Thyroid gland (tissue), 4 donors: ENCODE measurements at regions not wholly inside any gene's neighbourhood (a gene's known extent, or its start where the extent isn't known, plus 50 kb on each side); places are given as distances from the start of the nearest gene placed in this dataset.
"Not testable (repeated sequence)": the region's sequence is repeated elsewhere in the genome, so short reads cannot be mapped to it uniquely, and the experiment has no call there.

Source experiments
- DNase-seq, 2 donors: peaks; one replicate each; pipeline ENCODE4 v3.0.0-alpha.2; 2019
- H3K27ac ChIP-seq, 3 donors: fragments of 200-600 bp; sonication (generic); 1 replicate in 2 of 3; 2 replicates in 1 of 3; pipeline ENCODE4 v1.5.1; 2016 to 2019; ENCODE audit warnings: mild to moderate bottlenecking in 1 of 3, moderate library complexity in 1 of 3
- H3K27me3 ChIP-seq: fragments of 200-600 bp; sonication (generic); one replicate; pipeline ENCODE4 v1.5.1; 2019
- H3K36me3 ChIP-seq, 2 donors: fragments of 200-600 bp; sonication (generic); one replicate each; pipeline ENCODE4 v1.5.1; 2016 to 2019
- H3K4me1 ChIP-seq, 2 donors: fragments of 200-600 bp; sonication (generic); one replicate each; pipeline ENCODE4 v1.5.1; 2017 to 2019
- H3K4me3 ChIP-seq, 3 donors: fragments of 200-600 bp; sonication (generic); replicated peaks in 1 of 3; 1 replicate in 2 of 3; 2 replicates in 1 of 3; pipeline ENCODE4 v1.5.1; 2016; ENCODE audit warnings: mild to moderate bottlenecking in 1 of 3
- H3K9me3 ChIP-seq: fragments of 200-600 bp; sonication (generic); one replicate; pipeline ENCODE4 v1.5.1; 2017
- POLR2A ChIP-seq, 2 donors: fragments of 450-650 bp; IDR thresholded peaks; one replicate each; pipeline ENCODE4 v1.6.1; 2017; ENCODE audit warnings: antibody characterized with exemption in 2 of 2, mild to moderate bottlenecking in 2 of 2, moderate library complexity in 1 of 2
- WGBS, 2 donors: methylation state at CpG; one replicate each; pipeline ENCODE4 v1.1.5; 2017; 5-methylcytosine and 5-hydroxymethylcytosine counted together
- intact Hi-C: fragments of 100-400 bp; cut with DNase I; formaldehyde crosslinking; loops from one replicate; pipeline ENCODE4 v1.15.1; 2023
- TF ChIP-seq, protein P1 (sequence below), 6 experiments: fragments of 200-600 bp in 3 of 6; fragments of 450-650 bp in 3 of 6; sonication (generic) in 3 of 6; IDR thresholded peaks; one replicate each; pipeline ENCODE4 v1.5.1; 2016 to 2019; ENCODE audit warnings: antibody characterized with exemption in 6 of 6, mild to moderate bottlenecking in 2 of 6, inconsistent platforms in 1 of 6, moderate library complexity in 1 of 6

DNA sequence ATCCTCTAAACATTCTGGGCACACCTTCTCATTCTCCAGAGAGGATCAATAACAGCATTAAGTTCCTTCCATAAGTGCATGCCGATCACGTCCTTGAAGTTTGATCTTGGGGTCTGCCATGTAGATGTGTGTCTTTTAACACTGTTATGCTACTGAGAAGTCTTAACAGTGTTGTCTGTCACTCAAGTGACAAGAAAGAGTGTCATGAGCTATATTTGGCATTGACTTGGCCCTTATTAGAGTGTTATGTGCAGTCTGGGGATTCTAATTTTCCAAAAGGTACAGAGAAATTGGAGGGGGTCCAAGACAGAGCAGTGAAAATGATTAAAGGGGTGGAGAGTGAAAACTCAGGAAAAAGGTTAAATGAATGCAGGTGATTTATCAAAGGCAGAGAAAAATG lies 107.1 kb upstream of the OPCML start:
- H3K36me3 ChIP-seq = no peaks in the 10 kb centered on the region
- TF ChIP-seq POLR2A (IDR thresholded peaks at IDR 0.05) = no peak
- TF ChIP-seq, protein P1, sequence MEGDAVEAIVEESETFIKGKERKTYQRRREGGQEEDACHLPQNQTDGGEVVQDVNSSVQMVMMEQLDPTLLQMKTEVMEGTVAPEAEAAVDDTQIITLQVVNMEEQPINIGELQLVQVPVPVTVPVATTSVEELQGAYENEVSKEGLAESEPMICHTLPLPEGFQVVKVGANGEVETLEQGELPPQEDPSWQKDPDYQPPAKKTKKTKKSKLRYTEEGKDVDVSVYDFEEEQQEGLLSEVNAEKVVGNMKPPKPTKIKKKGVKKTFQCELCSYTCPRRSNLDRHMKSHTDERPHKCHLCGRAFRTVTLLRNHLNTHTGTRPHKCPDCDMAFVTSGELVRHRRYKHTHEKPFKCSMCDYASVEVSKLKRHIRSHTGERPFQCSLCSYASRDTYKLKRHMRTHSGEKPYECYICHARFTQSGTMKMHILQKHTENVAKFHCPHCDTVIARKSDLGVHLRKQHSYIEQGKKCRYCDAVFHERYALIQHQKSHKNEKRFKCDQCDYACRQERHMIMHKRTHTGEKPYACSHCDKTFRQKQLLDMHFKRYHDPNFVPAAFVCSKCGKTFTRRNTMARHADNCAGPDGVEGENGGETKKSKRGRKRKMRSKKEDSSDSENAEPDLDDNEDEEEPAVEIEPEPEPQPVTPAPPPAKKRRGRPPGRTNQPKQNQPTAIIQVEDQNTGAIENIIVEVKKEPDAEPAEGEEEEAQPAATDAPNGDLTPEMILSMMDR (IDR thresholded peaks at IDR 0.05) = no peak
- no peak overlapping the region for H3K4me3 ChIP-seq
- no peaks in the 10 kb centered on the region for H3K9me3 ChIP-seq
- no peaks in the 10 kb centered on the region for H3K4me1 ChIP-seq
- intact Hi-C loops = no loop called here
- no peak for DNase-seq
- no peaks in the 10 kb centered on the region for H3K27me3 ChIP-seq
- WGBS, 2 donors = 85 to 88% methylated on average over 2 of the region's 2 CpGs
- H3K27ac ChIP-seq = no peak overlapping the region

DNA sequence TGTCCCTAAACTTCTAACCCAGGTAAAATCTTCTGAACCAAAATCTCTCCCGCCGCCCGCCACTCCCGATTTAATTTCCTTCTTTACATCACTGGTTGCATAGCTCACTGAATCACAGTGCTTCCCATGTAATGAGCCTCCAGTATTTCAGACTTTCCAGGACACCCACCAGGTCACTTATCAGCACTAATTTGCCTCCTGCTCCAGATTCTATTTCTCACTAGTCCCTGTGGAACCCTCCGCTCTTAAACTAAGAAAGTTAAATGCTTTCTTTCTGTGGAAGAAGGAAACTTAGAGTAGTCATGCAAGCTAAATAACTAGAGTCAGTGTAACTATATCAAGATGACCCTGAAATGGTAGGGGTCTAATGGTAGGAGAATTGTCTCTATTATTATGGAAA lies 106.6 kb upstream of the OPCML start:
- no peak overlapping the region for H3K27ac ChIP-seq
- H3K4me1 ChIP-seq = no peaks in the 10 kb centered on the region
- TF ChIP-seq POLR2A (IDR thresholded peaks at IDR 0.05) = no peak
- H3K27me3 ChIP-seq = no peaks in the 10 kb centered on the region
- H3K4me3 ChIP-seq = no peak overlapping the region
- DNase-seq = no peak
- WGBS, 2 donors = 82 to 96% methylated on average over 5 of the region's 5 CpGs
- intact Hi-C loops = no loop called here
- no peaks in the 10 kb centered on the region for H3K9me3 ChIP-seq
- H3K36me3 ChIP-seq = no peaks in the 10 kb centered on the region

DNA sequence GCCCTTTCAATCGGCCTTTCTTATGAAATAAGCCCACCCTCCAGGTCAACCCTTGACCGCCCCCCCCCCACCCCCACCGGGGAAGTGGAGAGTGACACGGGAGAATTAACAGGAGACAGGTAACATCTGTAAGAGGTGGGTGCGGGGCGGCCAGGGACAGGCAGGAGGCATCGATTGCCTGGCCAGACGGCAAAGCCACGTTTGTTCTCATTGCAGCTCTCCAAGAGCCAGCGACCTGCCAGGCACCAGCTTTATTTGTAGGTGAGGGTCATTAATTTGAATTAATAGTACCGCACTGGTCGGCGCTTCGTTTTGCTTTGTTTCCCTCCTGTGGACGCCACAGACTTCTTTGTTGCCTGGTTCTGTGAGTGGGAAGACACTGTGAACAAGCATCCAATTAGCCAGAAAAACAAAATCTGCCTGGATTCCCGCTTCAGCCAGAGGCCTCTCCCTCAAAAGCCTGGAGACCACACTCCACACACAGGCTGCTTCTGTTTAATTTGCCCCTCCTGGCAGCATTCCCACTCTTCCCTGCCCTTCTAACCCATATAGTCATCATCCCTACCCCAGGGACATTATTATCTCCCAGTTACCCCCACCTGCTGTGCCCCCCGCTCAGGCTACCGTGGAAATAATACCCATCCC lies 104.5 kb upstream of the OPCML start:
- intact Hi-C loops = no loop called here
- 30 to 36% methylated on average over 15 to 16 of the region's 18 CpGs for WGBS, 2 donors
- Histone ChIP-seq H3K4me1 (no peaks in the 10 kb centered on the region), H3K27me3 (no peaks in the 10 kb centered on the region), H3K27ac (no peak overlapping the region), H3K4me3 (no peak overlapping the region), H3K9me3 (no peaks in the 10 kb centered on the region), H3K36me3 (no peaks in the 10 kb centered on the region)
- DNase-seq = no peak
- no peak for TF ChIP-seq POLR2A (IDR thresholded peaks at IDR 0.05)
- TF ChIP-seq, protein P1 (IDR thresholded peaks at IDR 0.05) = no peak

DNA sequence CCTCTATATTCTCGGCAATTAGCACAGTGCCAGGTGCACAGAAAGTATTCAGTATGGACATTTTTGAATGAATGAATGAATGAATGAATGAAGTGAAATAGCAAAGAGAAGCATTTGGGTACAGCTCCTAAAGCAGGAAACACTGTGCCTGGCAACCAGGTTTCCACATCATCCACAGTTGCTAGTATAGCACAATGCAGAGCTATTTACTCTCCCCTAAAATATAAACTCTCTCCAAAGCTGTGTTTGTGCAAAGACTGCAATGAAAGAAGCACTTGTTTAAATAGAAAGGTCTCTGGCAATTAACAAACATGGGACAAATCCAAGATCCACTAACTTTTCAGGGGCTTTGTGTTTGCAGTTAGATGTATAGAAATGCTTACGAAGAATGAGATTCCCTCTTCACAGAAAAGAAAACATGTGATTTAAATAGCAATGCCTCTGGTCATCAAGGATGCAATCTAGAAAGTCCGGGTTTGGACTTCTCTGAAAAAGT lies 103.0 kb upstream of the OPCML start:
- Histone ChIP-seq H3K4me3 (no peak overlapping the region), H3K27ac (no peak overlapping the region), H3K36me3 (no peaks in the 10 kb centered on the region), H3K9me3 (no peaks in the 10 kb centered on the region), H3K4me1 (no peaks in the 10 kb centered on the region), H3K27me3 (no peaks in the 10 kb centered on the region)
- intact Hi-C loops = no loop called here
- 46 to 55% methylated on average over 3 of the region's 3 CpGs for WGBS, 2 donors
- TF ChIP-seq POLR2A (IDR thresholded peaks at IDR 0.05) = no peak
- TF ChIP-seq, protein P1 (IDR thresholded peaks at IDR 0.05) = no peak
- DNase-seq = no peak

DNA sequence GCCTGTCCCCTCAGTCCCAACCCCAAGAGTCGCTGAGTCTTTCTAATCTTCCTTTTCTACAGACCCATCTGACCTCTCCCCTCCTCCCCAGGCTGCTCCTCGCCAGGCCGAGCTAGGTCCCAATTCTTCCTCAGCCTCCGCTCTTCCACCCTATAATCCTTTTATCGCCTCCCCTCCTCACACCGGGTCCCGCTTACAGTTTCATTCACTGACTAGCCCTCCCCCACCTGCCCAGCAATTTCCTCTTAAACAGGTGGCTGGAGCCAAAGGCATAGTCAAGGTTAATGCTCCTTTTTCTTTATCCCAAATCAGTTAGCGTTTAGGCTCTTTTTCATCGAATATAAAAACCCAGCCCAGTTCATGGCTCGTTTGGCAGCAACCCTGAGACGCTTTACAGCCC lies 96.1 kb upstream of the OPCML start:
- H3K9me3 ChIP-seq, DNase-seq, H3K36me3 ChIP-seq, H3K27me3 ChIP-seq, H3K27ac ChIP-seq, H3K4me1 ChIP-seq, H3K4me3 ChIP-seq, intact Hi-C loops: not testable (repeated sequence)
- 50 to 64% methylated on average over 11 of the region's 11 CpGs for WGBS, 2 donors

DNA sequence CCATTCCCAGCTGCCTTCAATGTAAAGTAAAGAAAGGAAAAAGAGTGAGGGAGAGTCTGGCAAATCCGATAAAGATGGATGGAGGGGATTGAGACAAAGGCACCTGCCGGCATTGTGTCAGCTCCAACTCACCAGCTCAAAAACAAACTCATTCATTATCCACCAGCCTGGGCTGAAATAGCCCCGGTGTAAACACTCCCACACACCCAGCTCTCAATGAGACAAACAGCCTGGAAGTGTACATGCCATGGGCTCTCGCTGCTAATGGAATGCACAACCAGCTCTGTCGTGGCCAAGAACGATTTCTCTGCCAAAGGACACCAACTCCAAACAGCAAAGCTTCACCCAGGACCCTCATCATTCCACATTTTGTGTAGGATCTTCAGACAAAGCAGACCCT lies 89.3 kb upstream of the OPCML start:
- Histone ChIP-seq H3K9me3 (no peaks in the 10 kb centered on the region), H3K36me3 (no peaks in the 10 kb centered on the region), H3K4me1 (no peaks in the 10 kb centered on the region), H3K27ac (no peak overlapping the region), H3K27me3 (no peaks in the 10 kb centered on the region), H3K4me3 (no peak overlapping the region)
- no peak for DNase-seq
- TF ChIP-seq, protein P1 (IDR thresholded peaks at IDR 0.05) = no peak
- TF ChIP-seq POLR2A (IDR thresholded peaks at IDR 0.05) = no peak
- intact Hi-C loops = no loop called here
- WGBS, 2 donors = 37 to 43% methylated on average over 6 of the region's 6 CpGs
